ENCODE measurements at regions not wholly inside any gene's neighbourhood (a gene's known extent, or its start where the extent isn't known, plus 50 kb on each side); places are given as distances from the start of the nearest gene placed in this dataset.

GRCh38 chr2:5826979-5827655 is 134.9 kb downstream of the SOX11 start:
- Histone ChIP-seq H3K4me2 (ENCODE audit: low read length) (no peak overlapping the region), H3K79me2 (ENCODE audit: insufficient read depth, low read length) (no peaks in the 10 kb centered on the region), H3K27ac (ENCODE audit: low read depth, low read length) (no peak overlapping the region), H3K27me3 (ENCODE audit: insufficient read depth, low read length) (no peaks in the 10 kb centered on the region), H3K9me3 (ENCODE audit: insufficient read depth, low read depth, low read length) (no peaks in the 10 kb centered on the region), H3K4me3 (ENCODE audit: insufficient read depth, low read depth, low read length) (no peak overlapping the region), H3K9ac (ENCODE audit: low read length) (no peak overlapping the region), H4K20me1 (ENCODE audit: insufficient read depth, low read length) (no peaks in the 10 kb centered on the region), H2AFZ (ENCODE audit: low read depth, low read length) (no peak overlapping the region), H3K36me3 (ENCODE audit: insufficient read depth, low read length) (no peaks in the 10 kb centered on the region), H3K4me1 (ENCODE audit: insufficient read depth, low read length) (no peaks in the 10 kb centered on the region)
- H3K27ac Mint-ChIP-seq (ENCODE audit: unreplicated experiment), result no peak overlapping the region
- no peak for TF ChIP-seq EZH2 (IDR thresholded peaks at IDR 0.05; ENCODE audit: insufficient read depth, low read length)
- TF ChIP-seq, protein P1, sequence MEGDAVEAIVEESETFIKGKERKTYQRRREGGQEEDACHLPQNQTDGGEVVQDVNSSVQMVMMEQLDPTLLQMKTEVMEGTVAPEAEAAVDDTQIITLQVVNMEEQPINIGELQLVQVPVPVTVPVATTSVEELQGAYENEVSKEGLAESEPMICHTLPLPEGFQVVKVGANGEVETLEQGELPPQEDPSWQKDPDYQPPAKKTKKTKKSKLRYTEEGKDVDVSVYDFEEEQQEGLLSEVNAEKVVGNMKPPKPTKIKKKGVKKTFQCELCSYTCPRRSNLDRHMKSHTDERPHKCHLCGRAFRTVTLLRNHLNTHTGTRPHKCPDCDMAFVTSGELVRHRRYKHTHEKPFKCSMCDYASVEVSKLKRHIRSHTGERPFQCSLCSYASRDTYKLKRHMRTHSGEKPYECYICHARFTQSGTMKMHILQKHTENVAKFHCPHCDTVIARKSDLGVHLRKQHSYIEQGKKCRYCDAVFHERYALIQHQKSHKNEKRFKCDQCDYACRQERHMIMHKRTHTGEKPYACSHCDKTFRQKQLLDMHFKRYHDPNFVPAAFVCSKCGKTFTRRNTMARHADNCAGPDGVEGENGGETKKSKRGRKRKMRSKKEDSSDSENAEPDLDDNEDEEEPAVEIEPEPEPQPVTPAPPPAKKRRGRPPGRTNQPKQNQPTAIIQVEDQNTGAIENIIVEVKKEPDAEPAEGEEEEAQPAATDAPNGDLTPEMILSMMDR (IDR thresholded peaks at IDR 0.05; ENCODE audit: insufficient read depth, low read depth, low read length), result no peak
- H3K4me3 Mint-ChIP-seq (ENCODE audit: unreplicated experiment), result no peak overlapping the region
- no peaks in the 10 kb centered on the region for H3K4me1 Mint-ChIP-seq (ENCODE audit: low read depth, unreplicated experiment)
- no peaks in the 10 kb centered on the region for H3K36me3 Mint-ChIP-seq (ENCODE audit: low read depth, unreplicated experiment)
- no peak for FAIRE-seq
- peaks cover 6% of the 10 kb centered on the region for H3K9me3 Mint-ChIP-seq (ENCODE audit: unreplicated experiment)
- no peak for DNase-seq (ENCODE audit: low read depth)
- peaks cover 6% of the 10 kb centered on the region for H3K27me3 Mint-ChIP-seq (ENCODE audit: low read depth, unreplicated experiment)

GRCh38 chr2:5834501-5834900 is 142.3 kb downstream of the SOX11 start:
- FAIRE-seq, result no peak
- H3K27ac ChIP-seq (ENCODE audit: low read depth, low read length), result no peak overlapping the region
- DNase-seq (ENCODE audit: low read depth), result no peak
- no peaks in the 10 kb centered on the region for H3K9me3 ChIP-seq (ENCODE audit: insufficient read depth, low read depth, low read length)
- Mint-ChIP-seq H3K27ac (ENCODE audit: unreplicated experiment) (no peak overlapping the region), H3K27me3 (ENCODE audit: low read depth, unreplicated experiment) (peaks cover 9% of the 10 kb centered on the region), H3K4me3 (ENCODE audit: unreplicated experiment) (no peak overlapping the region), H3K36me3 (ENCODE audit: low read depth, unreplicated experiment) (no peaks in the 10 kb centered on the region), H3K4me1 (ENCODE audit: low read depth, unreplicated experiment) (peaks cover 3% of the 10 kb centered on the region), H3K9me3 (ENCODE audit: unreplicated experiment) (no peaks in the 10 kb centered on the region)
- H3K4me2 ChIP-seq (ENCODE audit: low read length), result no peak overlapping the region
- no peak overlapping the region for H2AFZ ChIP-seq (ENCODE audit: low read depth, low read length)
- H3K36me3 ChIP-seq (ENCODE audit: insufficient read depth, low read length), result no peaks in the 10 kb centered on the region
- no peak overlapping the region for H3K9ac ChIP-seq (ENCODE audit: low read length)
- no peaks in the 10 kb centered on the region for H4K20me1 ChIP-seq (ENCODE audit: insufficient read depth, low read length)
- no peaks in the 10 kb centered on the region for H3K79me2 ChIP-seq (ENCODE audit: insufficient read depth, low read length)
- H3K4me3 ChIP-seq (ENCODE audit: insufficient read depth, low read depth, low read length), result no peak overlapping the region
- TF ChIP-seq EZH2 (IDR thresholded peaks at IDR 0.05; ENCODE audit: insufficient read depth, low read length), result no peak
- TF ChIP-seq, protein P1 (IDR thresholded peaks at IDR 0.05; ENCODE audit: insufficient read depth, low read depth, low read length), result no peak
- no peaks in the 10 kb centered on the region for H3K4me1 ChIP-seq (ENCODE audit: insufficient read depth, low read length)
- no peaks in the 10 kb centered on the region for H3K27me3 ChIP-seq (ENCODE audit: insufficient read depth, low read length)

DNA sequence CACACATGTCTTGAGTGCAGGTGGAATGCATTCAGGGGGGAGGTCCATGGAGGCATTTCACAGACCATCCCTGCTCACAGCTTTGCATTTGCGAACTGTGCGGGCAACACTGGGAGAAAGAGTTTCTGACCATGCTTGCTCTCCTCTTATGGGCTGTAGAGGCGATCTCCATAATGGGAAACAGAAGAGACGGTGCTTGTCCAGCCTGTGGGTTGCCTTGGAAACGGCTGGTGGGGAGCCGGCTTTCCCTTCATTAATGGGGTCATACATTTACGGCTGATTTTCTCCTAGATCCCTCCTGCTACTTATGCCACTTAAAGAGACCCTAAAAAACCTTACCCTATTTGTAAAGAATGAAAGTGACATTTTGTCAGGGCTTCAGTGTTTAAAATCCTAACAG is 147.4 kb downstream of the SOX11 start:
- Histone ChIP-seq H3K36me3 (ENCODE audit: insufficient read depth, low read length) (no peaks in the 10 kb centered on the region), H3K27ac (ENCODE audit: low read depth, low read length) (no peak overlapping the region), H3K9ac (ENCODE audit: low read length) (peak overlapping the region; percentile 52), H3K9me3 (ENCODE audit: insufficient read depth, low read depth, low read length) (no peaks in the 10 kb centered on the region), H3K4me3 (ENCODE audit: insufficient read depth, low read depth, low read length) (peak overlapping the region; percentile 29), H3K4me1 (ENCODE audit: insufficient read depth, low read length) (no peaks in the 10 kb centered on the region), H2AFZ (ENCODE audit: low read depth, low read length) (peak overlapping the region; percentile 66), H3K27me3 (ENCODE audit: insufficient read depth, low read length) (no peaks in the 10 kb centered on the region), H3K4me2 (ENCODE audit: low read length) (peak overlapping the region; percentile 81), H3K79me2 (ENCODE audit: insufficient read depth, low read length) (no peaks in the 10 kb centered on the region), H4K20me1 (ENCODE audit: insufficient read depth, low read length) (no peaks in the 10 kb centered on the region)
- Mint-ChIP-seq H3K36me3 (ENCODE audit: low read depth, unreplicated experiment) (no peaks in the 10 kb centered on the region), H3K27me3 (ENCODE audit: low read depth, unreplicated experiment) (peaks cover 3% of the 10 kb centered on the region), H3K4me1 (ENCODE audit: low read depth, unreplicated experiment) (peaks cover 2% of the 10 kb centered on the region), H3K4me3 (ENCODE audit: unreplicated experiment) (no peak overlapping the region), H3K9me3 (ENCODE audit: unreplicated experiment) (no peaks in the 10 kb centered on the region), H3K27ac (ENCODE audit: unreplicated experiment) (no peak overlapping the region)
- TF ChIP-seq, protein P1 (IDR thresholded peaks at IDR 0.05; ENCODE audit: insufficient read depth, low read depth, low read length), result no peak
- TF ChIP-seq EZH2 (IDR thresholded peaks at IDR 0.05; ENCODE audit: insufficient read depth, low read length), result no peak
- FAIRE-seq (no peak), DNase-seq (ENCODE audit: low read depth) (peak; percentile 14)
